H9 (cell line): ENCODE measurements at regions not wholly inside any gene's neighbourhood (a gene's known extent, or its start where the extent isn't known, plus 50 kb on each side); places are given as distances from the start of the nearest gene placed in this dataset.

Experiments
- DNase-seq: peaks from one replicate; pipeline ENCODE4 v3.0.0-alpha.2; 2017
- H2AFZ ChIP-seq: one replicate; pipeline ENCODE4 v1.6.1; 2013; ENCODE audit warnings: mild to moderate bottlenecking, low read length, control low read depth, moderate library complexity
- H2AK5ac ChIP-seq: 2 replicates; pipeline ENCODE4 v1.6.1; 2013; ENCODE audit warnings: low read length, control low read depth, mixed read lengths; ENCODE audit not compliant: insufficient read length
- H2BK120ac ChIP-seq: one replicate; pipeline ENCODE4 v1.6.1; 2013; ENCODE audit warnings: low read depth, mild to moderate bottlenecking, low read length, control low read depth, inconsistent platforms; ENCODE audit not compliant: poor library complexity, severe bottlenecking
- H2BK12ac ChIP-seq: 2 replicates; pipeline ENCODE4 v1.6.1; 2013; ENCODE audit warnings: low read length, control low read depth, mixed read lengths, low read depth; ENCODE audit not compliant: insufficient read length
- H2BK15ac ChIP-seq: 2 replicates; pipeline ENCODE4 v1.6.1; 2013; ENCODE audit warnings: low read depth, low read length, control low read depth
- H2BK20ac ChIP-seq: one replicate; pipeline ENCODE4 v1.6.1; 2013; ENCODE audit warnings: low read depth, mild to moderate bottlenecking, low read length, control low read depth, inconsistent platforms; ENCODE audit not compliant: poor library complexity, severe bottlenecking
- H2BK5ac ChIP-seq: 2 replicates; pipeline ENCODE4 v1.6.1; 2013; ENCODE audit warnings: low read length, control low read depth, mixed read lengths; ENCODE audit not compliant: insufficient read length
- H3K14ac ChIP-seq: 2 replicates; pipeline ENCODE4 v1.6.1; 2013; ENCODE audit warnings: low read length, control low read depth; ENCODE audit not compliant: insufficient read depth
- H3K18ac ChIP-seq: 2 replicates; pipeline ENCODE4 v1.6.1; 2013; ENCODE audit warnings: low read depth, mild to moderate bottlenecking, mixed read lengths, low read length, control low read depth; ENCODE audit not compliant: insufficient read length
- H3K23ac ChIP-seq: 2 replicates; pipeline ENCODE4 v1.6.1; 2013; ENCODE audit warnings: low read length, control low read depth, mixed read lengths, low read depth; ENCODE audit not compliant: insufficient read length
- H3K23me2 ChIP-seq: 2 replicates; pipeline ENCODE4 v1.6.1; 2013; ENCODE audit warnings: low read depth, mild to moderate bottlenecking, mixed read lengths, low read length, control low read depth; ENCODE audit not compliant: insufficient read length, poor library complexity, severe bottlenecking
- H3K27ac ChIP-seq: 2 replicates; pipeline ENCODE4 v1.5.1; 2013; ENCODE audit warnings: low read length, control low read depth, mixed read lengths, low read depth; ENCODE audit not compliant: insufficient read length
- H3K27me3 ChIP-seq: 2 replicates; pipeline ENCODE4 v1.6.1; 2013; ENCODE audit warnings: low read length, control low read depth, inconsistent platforms; ENCODE audit not compliant: insufficient read depth
- H3K4ac ChIP-seq: 2 replicates; pipeline ENCODE4 v1.6.1; 2013; ENCODE audit warnings: low read depth, mild to moderate bottlenecking, control low read depth, inconsistent platforms, low read length, moderate library complexity
- H3K4me1 ChIP-seq: 2 replicates; pipeline ENCODE4 v1.6.1; 2013; ENCODE audit warnings: low read length, control low read depth, inconsistent platforms; ENCODE audit not compliant: insufficient read depth
- H3K4me2 ChIP-seq: 2 replicates; pipeline ENCODE4 v1.6.1; 2013; ENCODE audit warnings: low read length, control low read depth, mixed read lengths; ENCODE audit not compliant: insufficient read length, insufficient read depth
- H3K56ac ChIP-seq: 2 replicates; pipeline ENCODE4 v1.6.1; 2013; ENCODE audit warnings: low read depth, mild to moderate bottlenecking, mixed read lengths, low read length, control low read depth; ENCODE audit not compliant: insufficient read length
- H3K79me1 ChIP-seq: 2 replicates; pipeline ENCODE4 v1.6.1; 2013; ENCODE audit warnings: low read depth, mild to moderate bottlenecking, moderate library complexity, low read length, control low read depth, inconsistent platforms; ENCODE audit not compliant: insufficient read depth, poor library complexity, severe bottlenecking
- H3K79me2 ChIP-seq: 2 replicates; pipeline ENCODE4 v1.6.1; 2013; ENCODE audit warnings: low read length, control low read depth, inconsistent platforms; ENCODE audit not compliant: insufficient read depth
- H3K9ac ChIP-seq: 2 replicates; pipeline ENCODE4 v1.6.1; 2013; ENCODE audit warnings: low read length, control low read depth, mixed read lengths; ENCODE audit not compliant: insufficient read length; ENCODE audit errors: extremely low read depth
- H3K9me3 ChIP-seq: one replicate; pipeline ENCODE4 v1.6.1; 2013; ENCODE audit warnings: low read depth, low read length, inconsistent platforms; ENCODE audit not compliant: control insufficient read depth
- H3T11ph ChIP-seq: one replicate; pipeline ENCODE4 v1.6.1; 2013; ENCODE audit warnings: mild to moderate bottlenecking, low read length, control low read depth, inconsistent platforms
- H4K20me1 ChIP-seq: one replicate; pipeline ENCODE4 v1.6.1; 2013; ENCODE audit not compliant: control insufficient read depth, insufficient read length, insufficient read depth
- H4K5ac ChIP-seq: 2 replicates; pipeline ENCODE4 v1.6.1; 2013; ENCODE audit warnings: low read depth, mild to moderate bottlenecking, mixed read lengths, low read length, control low read depth; ENCODE audit not compliant: insufficient read length
- H4K8ac ChIP-seq: replicated peaks from 2 replicates; pipeline ENCODE4 v1.6.1; 2013; ENCODE audit warnings: low read length, control low read depth, mixed read lengths, low read depth; ENCODE audit not compliant: insufficient read length
- H4K91ac ChIP-seq: 2 replicates; pipeline ENCODE4 v1.6.1; 2013; ENCODE audit warnings: low read depth, mild to moderate bottlenecking, moderate library complexity, mixed read lengths, low read length, control low read depth; ENCODE audit not compliant: insufficient read length
- H3K27ac Mint-ChIP-seq, 3 experiments: 2 replicates in 2 of 3; 3 replicates in 1 of 3; pipeline ENCODE4 v1.8.0; 2020 to 2021; ENCODE audit warnings: mixed read lengths in 3 of 3, mild to moderate bottlenecking in 1 of 3, moderate library complexity in 1 of 3
- H3K27me3 Mint-ChIP-seq: 2 replicates; pipeline ENCODE4 v1.8.0; 2021; ENCODE audit warnings: low read depth, mild to moderate bottlenecking, moderate library complexity, mixed read lengths
- H3K36me3 Mint-ChIP-seq, 3 experiments: 2 replicates in 2 of 3; 3 replicates in 1 of 3; pipeline ENCODE4 v1.8.0; 2020 to 2021; ENCODE audit warnings: low read depth in 3 of 3, mixed read lengths in 3 of 3; ENCODE audit not compliant: insufficient read depth in 1 of 3
- H3K4me1 Mint-ChIP-seq, 2 experiments: 2 replicates each; pipeline ENCODE4 v1.8.0; 2020; ENCODE audit warnings: mixed read lengths in 2 of 2
- H3K4me3 Mint-ChIP-seq, 2 experiments: 2 replicates in 1 of 2; 3 replicates in 1 of 2; pipeline ENCODE4 v1.8.0; 2020 to 2021; ENCODE audit warnings: mild to moderate bottlenecking in 2 of 2, mixed read lengths in 2 of 2, moderate library complexity in 1 of 2
- H3K9me3 Mint-ChIP-seq, 2 experiments: 2 replicates in 1 of 2; 3 replicates in 1 of 2; pipeline ENCODE4 v1.8.0; 2020; ENCODE audit warnings: mild to moderate bottlenecking in 2 of 2, mixed read lengths in 2 of 2, moderate library complexity in 1 of 2
- WGBS: extraction: QIAGEN DNeasy Blood & Tissue Kit; methylation state at CpG from one replicate; pipeline ENCODE4 v1.1.7; 2013; ENCODE audit warnings: missing lambda C conversion rate, low lambda C conversion rate, mixed read lengths; ENCODE audit not compliant: insufficient read length; ENCODE audit errors: extremely low coverage; 5-methylcytosine and 5-hydroxymethylcytosine counted together
- TF ChIP-seq, protein P1 (sequence below): fragments of 200-600 bp; sonication (generic); conservative IDR thresholded peaks from 3 replicates; pipeline ENCODE4 v1.8.0; 2021; ENCODE audit warnings: antibody characterized with exemption, mild to moderate bottlenecking

DNA sequence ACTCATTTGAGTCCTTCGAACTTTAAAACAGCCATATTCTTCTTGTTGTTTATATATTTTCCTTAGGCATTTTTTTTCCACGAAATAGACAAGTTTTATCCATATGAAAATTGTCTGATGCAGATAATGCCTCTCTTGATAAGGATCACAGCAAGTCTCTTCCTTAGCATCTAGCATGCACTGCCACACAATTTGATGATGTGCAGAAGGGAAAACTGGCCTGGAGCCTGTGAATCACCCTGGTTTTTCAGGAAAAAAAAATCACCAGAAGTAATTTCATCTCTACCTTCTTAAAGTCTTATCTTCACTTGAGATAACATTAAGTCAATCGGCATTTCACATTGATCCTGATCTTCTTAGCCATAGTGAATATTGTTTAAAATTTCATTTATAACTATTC, 199.8 kb downstream of the TENT5A start:
- Histone ChIP-seq H3K14ac (no peak overlapping the region), H4K20me1 (no peaks in the 10 kb centered on the region), H3K18ac (no peak overlapping the region), H4K8ac (no peak overlapping the region), H3K23ac (no peak overlapping the region), H3K27ac (no peak overlapping the region), H3K27me3 (no peaks in the 10 kb centered on the region), H3K79me2 (no peaks in the 10 kb centered on the region), H3K4me1 (no peaks in the 10 kb centered on the region), H3K9me3 (no peaks in the 10 kb centered on the region), H2AK5ac (no peak overlapping the region), H3K9ac (no peak overlapping the region), H3K4ac (no peak overlapping the region), H2AFZ (no peak overlapping the region), H2BK20ac (no peak overlapping the region), H3K4me2 (no peak overlapping the region), H2BK120ac (no peak overlapping the region), H3K23me2 (no peaks in the 10 kb centered on the region), H2BK5ac (no peak overlapping the region), H3K79me1 (no peaks in the 10 kb centered on the region), H4K91ac (no peak overlapping the region), H2BK15ac (no peak overlapping the region), H3K56ac (no peak overlapping the region), H2BK12ac (no peak overlapping the region), H3T11ph (no peak overlapping the region), H4K5ac (no peak overlapping the region)
- WGBS, result no CpG with 5 or more reads among the region's 3 CpGs
- Mint-ChIP-seq H3K4me1 (peaks cover 0 to 8% of the 10 kb centered on the region in 2 experiments; a peak in 1 of 4 replicates), H3K27ac (no peak overlapping the region), H3K9me3 (peaks cover 2 to 3% of the 10 kb centered on the region in 2 experiments; a peak in 2 of 5 replicates), H3K4me3 (no peak overlapping the region), H3K27me3 (no peaks in the 10 kb centered on the region), H3K36me3 (peaks cover 0 to 2% (median 0%) of the 10 kb centered on the region in 3 experiments; a peak in 1 of 7 replicates)
- no peak for DNase-seq
- TF ChIP-seq, protein P1, sequence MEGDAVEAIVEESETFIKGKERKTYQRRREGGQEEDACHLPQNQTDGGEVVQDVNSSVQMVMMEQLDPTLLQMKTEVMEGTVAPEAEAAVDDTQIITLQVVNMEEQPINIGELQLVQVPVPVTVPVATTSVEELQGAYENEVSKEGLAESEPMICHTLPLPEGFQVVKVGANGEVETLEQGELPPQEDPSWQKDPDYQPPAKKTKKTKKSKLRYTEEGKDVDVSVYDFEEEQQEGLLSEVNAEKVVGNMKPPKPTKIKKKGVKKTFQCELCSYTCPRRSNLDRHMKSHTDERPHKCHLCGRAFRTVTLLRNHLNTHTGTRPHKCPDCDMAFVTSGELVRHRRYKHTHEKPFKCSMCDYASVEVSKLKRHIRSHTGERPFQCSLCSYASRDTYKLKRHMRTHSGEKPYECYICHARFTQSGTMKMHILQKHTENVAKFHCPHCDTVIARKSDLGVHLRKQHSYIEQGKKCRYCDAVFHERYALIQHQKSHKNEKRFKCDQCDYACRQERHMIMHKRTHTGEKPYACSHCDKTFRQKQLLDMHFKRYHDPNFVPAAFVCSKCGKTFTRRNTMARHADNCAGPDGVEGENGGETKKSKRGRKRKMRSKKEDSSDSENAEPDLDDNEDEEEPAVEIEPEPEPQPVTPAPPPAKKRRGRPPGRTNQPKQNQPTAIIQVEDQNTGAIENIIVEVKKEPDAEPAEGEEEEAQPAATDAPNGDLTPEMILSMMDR, result no peak
